OCI-LY3 (cell line): ENCODE measurements at regions not wholly inside any gene's neighbourhood (a gene's known extent, or its start where the extent isn't known, plus 50 kb on each side); places are given as distances from the start of the nearest gene placed in this dataset.

Experiments
- CTCF ChIP-seq: fragments of 200-600, 300-600 bp; sonication (generic); IDR thresholded peaks from 2 replicates; pipeline ENCODE4 v1.5.1; 2014; ENCODE audit warnings: antibody characterized with exemption, low read length, low read depth
- EZH2phosphoT487 ChIP-seq: fragments of 200-600 bp; shearing (Covaris generic); IDR thresholded peaks from 2 replicates; pipeline ENCODE4 v1.6.1; 2018; ENCODE audit warnings: antibody characterized with exemption, mixed run types, low read depth

- TF ChIP-seq CTCF: no peak
- no peak for TF ChIP-seq EZH2phosphoT487
Observed at GRCh38 chr5:50559955-50560354, 106.5 kb upstream of the PARP8 start.
